GM23248 (cell line): ENCODE measurements at regions not wholly inside any gene's neighbourhood (a gene's known extent, or its start where the extent isn't known, plus 50 kb on each side); places are given as distances from the start of the nearest gene placed in this dataset.

Experiments
- DNase-seq: peaks from one replicate; pipeline ENCODE4 v3.0.0-alpha.2; 2015
- H2AFZ ChIP-seq: fragments of 200-600 bp; sonication (generic); 2 replicates; pipeline ENCODE4 v1.6.1; 2016; ENCODE audit warnings: antibody characterized with exemption
- H3F3A ChIP-seq: fragments of 200-600 bp; sonication (generic); 2 replicates; pipeline ENCODE4 v1.6.1; 2016; ENCODE audit warnings: mild to moderate bottlenecking, antibody characterized with exemption, mixed run types; ENCODE audit not compliant: insufficient read depth
- H3K27ac ChIP-seq: fragments of 200-600 bp; sonication (generic); 2 replicates; pipeline ENCODE4 v1.5.1; 2016; ENCODE audit warnings: mild to moderate bottlenecking
- H3K27me3 ChIP-seq: fragments of 200-600 bp; sonication (generic); replicated peaks from 2 replicates; pipeline ENCODE4 v1.6.1; 2016; ENCODE audit warnings: mild to moderate bottlenecking; ENCODE audit not compliant: insufficient read depth
- H3K36me3 ChIP-seq: fragments of 200-600 bp; sonication (generic); 2 replicates; pipeline ENCODE4 v1.6.1; 2016; ENCODE audit warnings: low read depth, mild to moderate bottlenecking
- H3K4me1 ChIP-seq: fragments of 200-600 bp; sonication (generic); 2 replicates; pipeline ENCODE4 v1.6.1; 2016; ENCODE audit warnings: mild to moderate bottlenecking; ENCODE audit not compliant: insufficient read depth
- H3K4me2 ChIP-seq: fragments of 200-600 bp; sonication (generic); one replicate; pipeline ENCODE4 v1.6.1; 2016; ENCODE audit warnings: mild to moderate bottlenecking; ENCODE audit not compliant: unreplicated experiment
- H3K4me3 ChIP-seq: fragments of 200-600 bp; sonication (generic); 2 replicates; pipeline ENCODE4 v1.5.1; 2016; ENCODE audit warnings: mild to moderate bottlenecking
- H3K79me2 ChIP-seq: fragments of 200-600 bp; sonication (generic); 2 replicates; pipeline ENCODE4 v1.6.1; 2016; ENCODE audit warnings: mild to moderate bottlenecking; ENCODE audit not compliant: insufficient read depth
- H3K9ac ChIP-seq: fragments of 200-600 bp; sonication (generic); 2 replicates; pipeline ENCODE4 v1.6.1; 2016; ENCODE audit warnings: mild to moderate bottlenecking
- H3K9me2 ChIP-seq: fragments of 200-600 bp; sonication (generic); 2 replicates; pipeline ENCODE4 v1.6.1; 2016; ENCODE audit warnings: mixed run types, mild to moderate bottlenecking, moderate library complexity; ENCODE audit not compliant: insufficient read depth
- H3K9me3 ChIP-seq: fragments of 200-600 bp; sonication (generic); one replicate; pipeline ENCODE4 v1.6.1; 2017; ENCODE audit warnings: low read depth
- H4K20me1 ChIP-seq: fragments of 200-600 bp; sonication (generic); 2 replicates; pipeline ENCODE4 v1.6.0; 2016; ENCODE audit not compliant: insufficient read depth
- EZH2 ChIP-seq: fragments of 200-600 bp; sonication (generic); IDR thresholded peaks from 2 replicates; pipeline ENCODE4 v1.6.1; 2018; ENCODE audit warnings: antibody characterized with exemption, mild to moderate bottlenecking; ENCODE audit not compliant: insufficient read depth, poor library complexity, severe bottlenecking
- EZH2phosphoT487 ChIP-seq: fragments of 200-600 bp; sonication (generic); IDR thresholded peaks from 2 replicates; pipeline ENCODE4 v1.6.1; 2018; ENCODE audit warnings: antibody characterized with exemption, moderate library complexity, mild to moderate bottlenecking, low read depth; ENCODE audit not compliant: insufficient read depth
- WGBS, 2 experiments: methylation state at CpG; one replicate each; pipeline ENCODE4 v1.1.6; 2015 to 2017; ENCODE audit warnings: low lambda C conversion rate in 2 of 2, low coverage in 1 of 2; ENCODE audit errors: missing lambda C conversion rate in 2 of 2; 5-methylcytosine and 5-hydroxymethylcytosine counted together
- in situ Hi-C: fragments of 300-500 bp; cut with MboI; formaldehyde crosslinking; loops from 2 replicates; pipeline ENCODE4 v1.15.0; 2020

DNA sequence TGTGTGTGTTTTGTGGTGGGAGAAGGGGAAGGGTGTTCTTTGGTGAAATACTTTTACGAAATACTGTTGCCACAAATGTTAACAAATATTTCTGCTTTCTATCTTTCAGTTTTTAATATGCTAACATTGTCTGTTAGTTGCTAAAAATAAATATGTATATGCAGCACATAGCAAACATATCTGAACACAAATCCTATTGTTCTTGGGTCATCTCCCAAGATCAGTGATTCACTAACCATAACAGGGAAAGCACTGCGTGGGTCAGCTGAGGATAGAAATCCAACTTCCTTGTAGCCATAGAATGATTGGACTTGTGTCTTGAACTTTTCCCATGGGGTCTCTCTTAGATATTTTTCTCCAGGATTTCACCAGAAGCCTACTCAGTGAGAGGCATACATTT is 250.3 kb upstream of the FAM47A start:
- H3K36me3 ChIP-seq, result no peaks in the 10 kb centered on the region
- no peaks in the 10 kb centered on the region for H3K9me3 ChIP-seq
- peak; percentile 2 for DNase-seq
- H3K79me2 ChIP-seq, result no peaks in the 10 kb centered on the region
- H3K27me3 ChIP-seq, result no peaks in the 10 kb centered on the region
- WGBS, 2 experiments, result 20 to 23% methylated on average over 2 of the region's 2 CpGs
- H3K9ac ChIP-seq, result no peak overlapping the region
- H3K4me2 ChIP-seq, result no peak overlapping the region
- H3K4me1 ChIP-seq, result no peaks in the 10 kb centered on the region
- in situ Hi-C loops, result no loop called here
- no peaks in the 10 kb centered on the region for H3F3A ChIP-seq
- no peaks in the 10 kb centered on the region for H3K9me2 ChIP-seq
- H3K4me3 ChIP-seq, result no peak overlapping the region
- no peak overlapping the region for H3K27ac ChIP-seq
- TF ChIP-seq EZH2 (no peak), EZH2phosphoT487 (no peak)
- H4K20me1 ChIP-seq, result no peaks in the 10 kb centered on the region
- no peak overlapping the region for H2AFZ ChIP-seq

GRCh38 chrX:34381241-34381640 is 249.1 kb upstream of the FAM47A start:
- no peaks in the 10 kb centered on the region for H3K27me3 ChIP-seq
- no peaks in the 10 kb centered on the region for H3K9me2 ChIP-seq
- H3F3A ChIP-seq, result no peaks in the 10 kb centered on the region
- H2AFZ ChIP-seq, result no peak overlapping the region
- no peak overlapping the region for H3K4me3 ChIP-seq
- no peaks in the 10 kb centered on the region for H4K20me1 ChIP-seq
- H3K9me3 ChIP-seq, result no peaks in the 10 kb centered on the region
- no peaks in the 10 kb centered on the region for H3K79me2 ChIP-seq
- TF ChIP-seq EZH2 (no peak), EZH2phosphoT487 (no peak)
- H3K9ac ChIP-seq, result no peak overlapping the region
- H3K27ac ChIP-seq, result no peak overlapping the region
- no peak for DNase-seq
- in situ Hi-C loops, result no loop called here
- H3K36me3 ChIP-seq, result no peaks in the 10 kb centered on the region
- 15 to 24% methylated on average over 2 of the region's 2 CpGs for WGBS, 2 experiments
- H3K4me1 ChIP-seq, result no peaks in the 10 kb centered on the region
- no peak overlapping the region for H3K4me2 ChIP-seq

GRCh38 chrX:34379891-34380290 is 247.8 kb upstream of the FAM47A start:
- Histone ChIP-seq H3K4me1 (no peaks in the 10 kb centered on the region), H3K27me3 (no peaks in the 10 kb centered on the region), H3K9me3 (no peaks in the 10 kb centered on the region), H3K79me2 (no peaks in the 10 kb centered on the region), H3K27ac (no peak overlapping the region), H3K36me3 (no peaks in the 10 kb centered on the region), H2AFZ (no peak overlapping the region), H3K9me2 (no peaks in the 10 kb centered on the region), H3K9ac (no peak overlapping the region), H3K4me3 (no peak overlapping the region), H3K4me2 (no peak overlapping the region), H4K20me1 (no peaks in the 10 kb centered on the region), H3F3A (no peaks in the 10 kb centered on the region)
- 2 to 7% methylated on average over 3 to 4 of the region's 4 CpGs for WGBS, 2 experiments
- no peak for DNase-seq
- in situ Hi-C loops, result no loop called here
- TF ChIP-seq EZH2phosphoT487 (no peak), EZH2 (no peak)

DNA sequence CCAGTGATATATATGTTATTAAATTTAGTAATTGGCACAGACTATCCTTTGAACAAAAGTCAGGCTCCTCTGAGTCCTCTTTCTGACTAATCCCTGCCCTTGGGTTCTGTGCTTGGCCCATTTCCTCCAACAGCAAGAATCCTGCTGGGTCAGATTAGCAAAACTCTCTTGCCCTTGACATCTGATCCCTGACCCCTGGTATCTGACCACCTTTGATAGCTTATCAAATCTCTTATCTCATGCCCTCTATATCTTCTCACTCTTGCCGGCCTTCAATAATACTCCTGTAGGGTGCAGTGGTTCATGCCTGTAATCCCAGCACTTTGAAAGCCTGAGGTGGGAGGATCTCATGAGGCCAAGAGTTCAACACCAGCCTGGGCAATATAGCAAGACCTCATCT is 245.5 kb upstream of the FAM47A start:
- 0 to 8% methylated on average over 1 of the region's 1 CpG for WGBS, 2 experiments
- TF ChIP-seq EZH2phosphoT487, result no peak
- TF ChIP-seq EZH2, result no peak
- no peak overlapping the region for H3K9ac ChIP-seq
- no peak overlapping the region for H3K27ac ChIP-seq
- DNase-seq, result no peak
- no peaks in the 10 kb centered on the region for H3K9me2 ChIP-seq
- in situ Hi-C loops, result no loop called here
- H3K27me3 ChIP-seq, result no peaks in the 10 kb centered on the region
- H3F3A ChIP-seq, result no peaks in the 10 kb centered on the region
- no peak overlapping the region for H2AFZ ChIP-seq
- no peaks in the 10 kb centered on the region for H3K9me3 ChIP-seq
- H4K20me1 ChIP-seq, result no peaks in the 10 kb centered on the region
- H3K4me2 ChIP-seq, result no peak overlapping the region
- H3K4me1 ChIP-seq, result no peaks in the 10 kb centered on the region
- no peak overlapping the region for H3K4me3 ChIP-seq
- H3K79me2 ChIP-seq, result no peaks in the 10 kb centered on the region
- no peaks in the 10 kb centered on the region for H3K36me3 ChIP-seq

GRCh38 chrX:34371754-34372153 is 239.6 kb upstream of the FAM47A start:
- Histone ChIP-seq H2AFZ (no peak overlapping the region), H3K36me3 (no peaks in the 10 kb centered on the region), H3K27ac (no peak overlapping the region), H4K20me1 (no peaks in the 10 kb centered on the region), H3K27me3 (no peaks in the 10 kb centered on the region), H3K4me1 (no peaks in the 10 kb centered on the region), H3K4me3 (no peak overlapping the region), H3K79me2 (no peaks in the 10 kb centered on the region), H3K9me2 (no peaks in the 10 kb centered on the region), H3F3A (no peaks in the 10 kb centered on the region), H3K9me3 (no peaks in the 10 kb centered on the region), H3K4me2 (no peak overlapping the region), H3K9ac (no peak overlapping the region)
- in situ Hi-C loops, result no loop called here
- TF ChIP-seq EZH2 (no peak), EZH2phosphoT487 (no peak)
- DNase-seq, result no peak
- 4 to 15% methylated on average over 1 of the region's 1 CpG for WGBS, 2 experiments
